OCI-LY1 (cell line): ENCODE measurements at regions not wholly inside any gene's neighbourhood (a gene's known extent, or its start where the extent isn't known, plus 50 kb on each side); places are given as distances from the start of the nearest gene placed in this dataset.

Experiments
- CTCF ChIP-seq: fragments of 200-600 bp; sonication (generic), shearing (Covaris generic); IDR thresholded peaks from 2 replicates; pipeline ENCODE4 v1.5.1; 2017; ENCODE audit warnings: mild to moderate bottlenecking, antibody characterized with exemption, low read length, moderate library complexity, mixed read lengths
- EZH2 ChIP-seq: fragments of 200-600 bp; sonication (generic), shearing (Covaris generic); IDR thresholded peaks from 2 replicates; pipeline ENCODE4 v1.8.0; 2017; ENCODE audit warnings: borderline replicate concordance, mixed run types, mild to moderate bottlenecking, antibody characterized with exemption, low read length, moderate library complexity, mixed read lengths

GRCh38 chr4:125368146-125368545 is 53.4 kb downstream of the FAT4 start:
- no peak for TF ChIP-seq CTCF
- no peak for TF ChIP-seq EZH2
